ENCODE measurements at regions not wholly inside any gene's neighbourhood (a gene's known extent, or its start where the extent isn't known, plus 50 kb on each side); places are given as distances from the start of the nearest gene placed in this dataset.
A peak's percentile ranks its signal among the peaks of the same experiment; 100 is the strongest.
"Not testable (repeated sequence)": the region's sequence is repeated elsewhere in the genome, so short reads cannot be mapped to it uniquely, and the experiment has no call there.

GRCh38 chr3:102360183-102360860, 74.5 kb upstream of the ZPLD1 start:
- Histone ChIP-seq H3K4me3 (ENCODE audit: low read depth, low read length) (no peak overlapping the region), H3K36me3 (ENCODE audit: control insufficient read depth, insufficient read depth, low read length) (no peaks in the 10 kb centered on the region), H3K27me3 (ENCODE audit: control insufficient read depth, insufficient read depth, low read length) (no peaks in the 10 kb centered on the region)
- DNase-seq (ENCODE audit: low read depth) (no peak), FAIRE-seq (no peak)
- TF ChIP-seq, protein P1, sequence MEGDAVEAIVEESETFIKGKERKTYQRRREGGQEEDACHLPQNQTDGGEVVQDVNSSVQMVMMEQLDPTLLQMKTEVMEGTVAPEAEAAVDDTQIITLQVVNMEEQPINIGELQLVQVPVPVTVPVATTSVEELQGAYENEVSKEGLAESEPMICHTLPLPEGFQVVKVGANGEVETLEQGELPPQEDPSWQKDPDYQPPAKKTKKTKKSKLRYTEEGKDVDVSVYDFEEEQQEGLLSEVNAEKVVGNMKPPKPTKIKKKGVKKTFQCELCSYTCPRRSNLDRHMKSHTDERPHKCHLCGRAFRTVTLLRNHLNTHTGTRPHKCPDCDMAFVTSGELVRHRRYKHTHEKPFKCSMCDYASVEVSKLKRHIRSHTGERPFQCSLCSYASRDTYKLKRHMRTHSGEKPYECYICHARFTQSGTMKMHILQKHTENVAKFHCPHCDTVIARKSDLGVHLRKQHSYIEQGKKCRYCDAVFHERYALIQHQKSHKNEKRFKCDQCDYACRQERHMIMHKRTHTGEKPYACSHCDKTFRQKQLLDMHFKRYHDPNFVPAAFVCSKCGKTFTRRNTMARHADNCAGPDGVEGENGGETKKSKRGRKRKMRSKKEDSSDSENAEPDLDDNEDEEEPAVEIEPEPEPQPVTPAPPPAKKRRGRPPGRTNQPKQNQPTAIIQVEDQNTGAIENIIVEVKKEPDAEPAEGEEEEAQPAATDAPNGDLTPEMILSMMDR (IDR thresholded peaks at IDR 0.05; ENCODE audit: insufficient read depth, low read length, severe bottlenecking): no peak

- DNase-seq (ENCODE audit: low read depth) (no peak), FAIRE-seq (peak; percentile 13)
- Histone ChIP-seq H3K27me3 (ENCODE audit: control insufficient read depth, insufficient read depth, low read length) (no peaks in the 10 kb centered on the region), H3K36me3 (ENCODE audit: control insufficient read depth, insufficient read depth, low read length) (no peaks in the 10 kb centered on the region), H3K4me3 (ENCODE audit: low read depth, low read length) (no peak overlapping the region)
- TF ChIP-seq, protein P1 (IDR thresholded peaks at IDR 0.05; ENCODE audit: insufficient read depth, low read length, severe bottlenecking): no peak
Measured at GRCh38 chr3:102361101-102361500, 73.7 kb upstream of the ZPLD1 start.

DNA sequence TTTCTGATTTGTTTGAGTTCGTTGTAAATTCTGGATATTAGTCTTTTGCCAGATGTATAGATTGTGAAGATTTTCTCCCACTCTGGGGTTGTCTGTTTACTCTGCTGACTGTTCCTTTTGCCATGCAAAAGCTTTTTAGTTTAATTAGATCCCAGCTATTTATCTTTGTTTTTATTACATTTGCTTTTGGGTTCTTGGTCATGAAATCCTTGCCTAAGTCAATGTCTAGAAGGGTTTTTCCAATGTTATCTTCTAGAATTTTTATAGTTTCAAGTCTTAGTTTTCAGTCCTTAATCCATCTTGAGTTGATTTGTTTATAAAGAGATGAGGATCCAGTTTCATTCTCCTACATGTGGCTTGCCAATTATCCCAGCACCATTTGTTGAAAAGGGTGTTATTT, 68.7 kb upstream of the ZPLD1 start:
- not testable (repeated sequence) for H3K4me3 ChIP-seq (ENCODE audit: low read depth, low read length); DNase-seq (ENCODE audit: low read depth); FAIRE-seq; H3K27me3 ChIP-seq (ENCODE audit: control insufficient read depth, insufficient read depth, low read length); H3K36me3 ChIP-seq (ENCODE audit: control insufficient read depth, insufficient read depth, low read length)

GRCh38 chr3:102374863-102375634, 59.8 kb upstream of the ZPLD1 start:
- TF ChIP-seq, protein P1 (IDR thresholded peaks at IDR 0.05; ENCODE audit: insufficient read depth, low read length, severe bottlenecking): no peak
- Histone ChIP-seq H3K4me3 (ENCODE audit: low read depth, low read length) (no peak overlapping the region), H3K27me3 (ENCODE audit: control insufficient read depth, insufficient read depth, low read length) (no peaks in the 10 kb centered on the region), H3K36me3 (ENCODE audit: control insufficient read depth, insufficient read depth, low read length) (no peaks in the 10 kb centered on the region)
- no peak for FAIRE-seq
- DNase-seq (ENCODE audit: low read depth): no peak

DNA sequence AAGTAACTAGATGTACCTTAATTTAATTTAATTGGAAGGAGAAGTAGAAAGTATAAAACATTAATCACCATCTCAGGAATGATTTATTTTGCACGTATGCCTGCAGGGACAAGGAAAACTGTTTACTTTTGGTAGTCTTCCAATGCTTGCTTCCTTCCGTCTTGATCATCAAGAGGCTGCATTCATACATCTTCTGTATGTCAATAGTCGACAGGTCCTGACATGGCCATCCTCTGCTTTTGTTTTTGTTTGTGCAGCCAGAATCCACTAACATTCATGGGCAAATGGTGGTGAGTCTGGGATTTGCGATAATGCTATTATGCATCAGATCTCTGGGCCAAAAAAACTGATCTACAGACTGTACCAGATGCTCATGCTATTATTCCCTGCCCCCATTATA, 56.6 kb upstream of the ZPLD1 start:
- H3K4me3 ChIP-seq (ENCODE audit: low read depth, low read length): no peak overlapping the region
- peak; percentile 99 for DNase-seq (ENCODE audit: low read depth)
- TF ChIP-seq, protein P1 (IDR thresholded peaks at IDR 0.05; ENCODE audit: insufficient read depth, low read length, severe bottlenecking): no peak
- no peaks in the 10 kb centered on the region for H3K27me3 ChIP-seq (ENCODE audit: control insufficient read depth, insufficient read depth, low read length)
- no peak for FAIRE-seq
- H3K36me3 ChIP-seq (ENCODE audit: control insufficient read depth, insufficient read depth, low read length): no peaks in the 10 kb centered on the region

DNA sequence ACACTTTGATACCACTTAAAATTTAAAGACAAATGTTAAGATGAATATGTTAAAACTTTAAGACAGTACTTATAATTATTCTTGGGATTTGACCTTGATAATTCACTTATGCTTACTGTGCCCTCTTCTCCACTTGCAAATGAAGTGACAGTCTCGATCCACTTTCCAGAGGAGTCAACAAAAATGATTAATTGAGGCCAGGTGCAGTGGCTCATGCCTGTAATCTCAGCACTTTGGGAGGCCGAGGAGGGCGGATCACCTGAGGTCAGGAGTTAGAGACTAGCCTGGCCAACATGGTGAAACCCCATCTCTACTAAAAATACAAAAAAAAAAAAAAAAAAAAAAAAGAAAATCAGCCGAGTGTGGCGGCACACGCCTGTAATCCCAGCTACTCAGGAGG, 52.6 kb upstream of the ZPLD1 start:
- not testable (repeated sequence) for FAIRE-seq; H3K36me3 ChIP-seq (ENCODE audit: control insufficient read depth, insufficient read depth, low read length); H3K4me3 ChIP-seq (ENCODE audit: low read depth, low read length); H3K27me3 ChIP-seq (ENCODE audit: control insufficient read depth, insufficient read depth, low read length); DNase-seq (ENCODE audit: low read depth)
